Left ventricle myocardium superior (tissue), 1 donor: ENCODE measurements at regions not wholly inside any gene's neighbourhood (a gene's known extent, or its start where the extent isn't known, plus 50 kb on each side); places are given as distances from the start of the nearest gene placed in this dataset.
A peak's percentile ranks its signal among the peaks of the same experiment; 100 is the strongest.

Experiments
- ATAC-seq: fragments of 200-7000 bp; cut with Tn5 transposase; one replicate; pipeline ENCODE4 v1.9.1; 2020; ENCODE audit warnings: mild to moderate bottlenecking, moderate library complexity
- DNase-seq: peaks from one replicate; pipeline ENCODE4 v3.0.0-alpha.2; 2020
- intact Hi-C: fragments of 100-400 bp; cut with micrococcal nuclease; formaldehyde crosslinking; loops from one replicate; pipeline ENCODE4 v1.11.0; 2022
- donor health status: DM: no; HTN: yes; CAD: no; lungs with severe emphysema.

DNA sequence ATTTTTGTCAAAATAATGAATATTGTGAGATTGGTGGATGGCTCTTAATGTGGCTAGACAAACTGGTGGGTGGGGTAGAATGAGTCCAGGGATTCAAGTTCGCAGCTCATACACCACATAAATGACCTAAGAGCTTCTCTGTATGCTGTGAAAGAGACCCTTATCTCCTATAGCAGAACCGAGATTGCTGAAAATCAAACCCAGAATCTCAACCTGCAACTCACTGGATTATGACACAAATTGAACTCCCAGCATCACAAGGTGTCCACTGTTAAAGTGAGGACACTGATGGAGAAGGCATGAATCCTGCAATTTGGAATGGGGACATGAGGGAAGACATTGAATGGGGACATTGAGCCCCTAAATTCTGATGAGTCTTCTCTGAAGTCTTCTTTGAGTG, 51.3 kb upstream of the CNKSR3 start:
- DNase-seq = no peak
- ATAC-seq = no peak

DNA sequence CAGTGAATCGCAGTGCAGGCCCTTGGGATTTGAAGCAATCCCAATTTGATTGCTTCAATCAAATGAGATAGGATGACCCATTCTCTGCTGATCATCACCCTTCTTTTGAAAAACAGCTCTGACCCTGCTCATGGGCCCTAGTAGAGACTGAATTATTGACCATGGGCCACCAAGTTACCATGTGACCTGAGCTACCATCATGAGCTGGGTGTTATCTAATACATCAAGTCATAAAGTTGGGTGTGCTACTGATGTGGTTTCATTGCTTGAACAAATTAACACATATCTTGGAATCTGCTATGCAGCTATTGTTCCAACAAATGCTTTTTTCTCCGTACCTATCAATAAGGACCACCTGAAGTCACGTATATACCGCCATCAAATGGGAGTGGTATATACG, 54.8 kb upstream of the CNKSR3 start:
- no peak for ATAC-seq
- intact Hi-C loops = no loop called here

More for the DNA sequence above, 51.3 kb upstream of the CNKSR3 start:
- intact Hi-C loops = no loop called here

DNA sequence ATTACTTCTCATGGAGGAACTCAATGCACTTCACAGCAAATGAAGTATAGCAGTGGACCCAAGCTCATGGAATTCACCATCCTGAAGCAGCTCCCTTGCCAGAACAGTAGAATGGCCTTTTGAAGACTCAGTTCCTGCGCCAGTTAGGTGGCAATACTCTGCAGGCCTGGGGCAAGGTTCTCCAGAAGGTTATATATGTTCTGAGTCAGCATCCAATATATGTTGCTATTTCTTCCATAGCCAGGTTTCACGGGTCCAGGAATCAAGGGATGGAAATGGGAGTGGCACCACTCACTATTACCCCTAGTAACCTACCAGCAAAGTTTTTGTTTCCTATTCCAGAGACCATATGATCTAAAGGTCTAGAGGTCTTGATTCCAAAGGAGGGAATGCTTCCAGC, 56.4 kb upstream of the CNKSR3 start:
- no peak for ATAC-seq
- no peak for DNase-seq
- intact Hi-C loops = no loop called here

More for the DNA sequence above, 54.8 kb upstream of the CNKSR3 start:
- DNase-seq = no peak

DNA sequence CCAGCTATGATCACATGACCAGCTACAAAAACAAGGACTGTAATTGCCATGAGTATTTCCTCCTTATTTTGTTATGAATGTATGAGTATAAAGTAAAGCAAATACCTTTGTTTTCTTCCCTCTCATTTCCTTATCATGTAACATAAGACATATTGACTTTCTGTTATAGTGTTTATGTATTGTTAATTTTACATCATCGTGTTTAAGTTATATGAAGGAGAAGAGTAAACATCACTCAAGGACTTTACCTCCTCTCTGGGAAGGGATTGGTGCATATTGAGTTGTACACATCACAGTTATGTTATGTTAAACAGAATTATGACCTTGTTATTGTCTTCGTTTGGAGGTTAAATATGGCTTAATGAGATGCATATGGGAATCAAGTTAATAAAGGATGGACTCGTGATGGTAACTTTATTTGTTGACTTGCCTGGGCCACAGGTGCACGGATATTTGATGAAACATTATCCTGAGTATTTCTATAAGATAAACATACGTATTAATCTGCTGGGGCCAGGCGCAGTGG, 57.3 kb upstream of the CNKSR3 start:
- intact Hi-C loops = no loop called here
- ATAC-seq = no peak

DNA sequence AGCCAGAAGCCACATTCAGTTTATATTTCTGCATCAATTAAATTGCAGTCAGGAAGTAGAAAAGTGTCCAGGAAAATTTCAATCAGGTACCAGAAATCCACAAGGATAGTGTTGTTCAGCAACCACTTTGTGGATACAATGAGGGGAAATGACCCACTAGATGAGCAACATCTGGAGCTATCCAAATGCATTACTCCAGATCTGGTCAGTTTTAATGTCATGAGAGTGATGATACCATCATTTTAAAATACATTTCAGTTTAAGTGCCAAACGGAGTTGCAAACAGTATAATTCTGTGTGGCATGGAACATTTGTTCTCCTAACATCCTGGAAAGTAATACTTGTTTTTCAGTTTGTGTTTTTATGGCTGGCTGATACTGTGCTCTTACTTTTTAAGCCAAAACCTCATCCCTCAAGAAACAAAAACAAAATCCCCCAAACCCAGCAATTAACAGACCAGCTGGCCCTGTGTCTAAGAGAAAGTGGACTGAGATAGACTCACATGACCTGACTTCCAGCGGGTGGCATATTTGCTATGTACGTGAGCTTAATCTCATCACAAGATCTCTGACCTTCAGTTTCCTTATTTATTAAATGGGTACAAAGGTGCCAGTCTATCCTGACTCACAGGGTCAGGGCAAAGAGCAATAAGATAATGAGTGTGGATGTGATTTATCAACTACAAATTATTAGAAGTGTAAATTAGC, 58.8 kb upstream of the CNKSR3 start:
- no peak for ATAC-seq
- intact Hi-C loops = no loop called here

More for the DNA sequence above, 57.3 kb upstream of the CNKSR3 start:
- DNase-seq = no peak

DNA sequence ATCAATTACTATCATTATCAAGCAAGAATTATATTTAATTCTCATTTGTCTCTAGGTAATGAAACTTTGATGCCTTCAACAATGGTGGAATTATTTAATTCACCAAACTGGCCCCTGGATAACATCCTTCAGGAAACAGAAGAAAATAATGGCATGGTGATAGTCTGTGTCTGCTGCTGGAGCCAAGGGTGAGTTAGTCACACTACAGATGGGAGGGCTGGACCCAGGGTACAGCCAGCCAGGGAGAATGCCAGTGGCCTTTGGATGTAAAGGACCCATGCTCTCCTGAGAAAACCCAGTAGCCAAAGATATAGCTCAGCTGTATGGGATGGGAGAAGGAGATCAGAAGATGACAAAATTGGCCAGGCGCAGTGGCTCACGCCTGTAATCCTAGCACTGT, 60.0 kb upstream of the CNKSR3 start:
- ATAC-seq (no peak), DNase-seq (no peak)
- intact Hi-C loops = no loop called here

More for the DNA sequence above, 58.8 kb upstream of the CNKSR3 start:
- no peak for DNase-seq

DNA sequence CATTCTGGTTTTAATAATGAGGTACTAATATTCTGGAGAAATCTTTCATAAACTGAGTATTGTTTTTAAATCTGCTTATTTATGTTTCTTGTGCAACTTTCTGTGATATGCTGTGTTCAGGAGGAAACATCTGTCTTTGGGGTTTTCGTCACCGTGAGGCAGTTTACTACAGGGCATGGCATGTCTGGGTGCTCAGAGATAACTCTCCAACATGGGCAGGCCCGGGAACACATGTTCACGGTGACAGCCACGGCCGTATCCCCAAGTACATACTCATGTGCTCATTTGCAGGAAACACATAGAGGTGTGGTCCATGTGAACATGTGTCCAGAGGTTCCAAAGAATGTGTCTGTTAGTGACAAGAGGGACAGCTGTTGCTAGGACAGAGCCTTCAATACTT, 62.1 kb upstream of the CNKSR3 start:
- intact Hi-C loops = no loop called here
- ATAC-seq (no peak), DNase-seq (no peak)

DNA sequence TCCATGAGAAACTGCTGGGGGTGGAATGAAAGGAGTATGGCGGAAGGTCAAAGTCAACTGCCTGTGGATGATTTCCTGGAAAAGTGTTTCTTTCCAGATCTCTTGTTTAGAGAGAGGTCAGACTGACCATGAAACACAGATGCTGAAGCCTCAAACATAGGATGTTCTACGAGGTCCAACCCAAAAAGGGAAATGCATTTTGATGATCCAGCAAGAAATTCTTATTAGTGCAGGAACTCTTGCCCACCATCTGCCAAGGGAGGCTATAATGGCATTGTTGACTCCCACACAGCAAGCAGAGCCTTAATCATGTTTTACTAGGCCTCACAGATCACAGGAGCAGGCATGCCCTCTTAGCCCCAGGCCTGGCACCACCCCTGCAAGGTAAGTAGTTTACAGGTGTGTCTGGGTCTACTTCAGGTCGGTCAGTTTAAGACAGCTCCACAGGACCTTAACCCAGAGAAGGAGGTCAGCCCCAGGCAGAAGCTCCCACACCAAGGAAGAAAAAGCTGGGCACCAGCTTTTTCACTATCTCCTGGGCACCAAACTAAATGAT, 67.6 kb upstream of the CNKSR3 start:
- DNase-seq (no peak), ATAC-seq (no peak)
- intact Hi-C loops = no loop called here

DNA sequence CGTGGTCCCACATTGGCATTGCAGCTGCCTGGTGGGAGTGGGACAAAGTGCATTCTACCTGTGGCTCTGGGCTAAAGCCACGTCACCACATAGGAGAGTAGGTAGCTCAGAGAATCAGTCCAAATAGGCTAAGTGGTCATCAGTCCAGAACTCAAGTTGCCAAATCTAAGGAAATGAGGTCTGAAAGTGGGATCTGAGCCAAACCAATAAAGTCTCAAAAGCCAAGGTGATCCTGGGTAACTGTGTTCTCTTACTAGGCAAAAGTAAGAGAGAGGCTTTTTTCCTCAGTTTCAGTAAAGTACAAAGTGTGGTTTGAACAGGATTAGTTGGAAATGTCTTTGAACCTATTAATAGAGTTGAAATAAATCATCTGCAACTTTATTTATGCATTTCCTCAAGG, 68.6 kb upstream of the CNKSR3 start:
- intact Hi-C loops = no loop called here
- no peak for DNase-seq
- no peak for ATAC-seq

DNA sequence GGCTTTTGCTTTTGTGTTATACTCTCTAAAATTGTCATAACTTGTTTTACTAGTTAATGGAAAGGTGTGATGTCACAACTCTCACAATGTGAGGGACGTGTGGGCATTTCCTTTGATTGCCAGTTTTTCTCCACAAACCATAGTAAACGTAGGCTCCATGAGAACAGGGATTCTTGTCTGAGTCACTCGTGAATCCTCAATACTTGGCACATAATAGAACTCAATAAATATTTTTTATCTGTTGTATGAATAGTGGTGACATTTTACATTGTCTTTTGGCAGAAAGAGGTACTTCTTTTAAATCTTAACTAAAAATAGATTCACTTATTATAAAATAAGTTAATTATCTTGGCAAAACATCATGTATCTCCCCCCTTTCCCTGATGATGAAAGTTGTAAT, 69.0 kb upstream of the CNKSR3 start:
- no peak for DNase-seq
- intact Hi-C loops = no loop called here
- ATAC-seq = no peak

DNA sequence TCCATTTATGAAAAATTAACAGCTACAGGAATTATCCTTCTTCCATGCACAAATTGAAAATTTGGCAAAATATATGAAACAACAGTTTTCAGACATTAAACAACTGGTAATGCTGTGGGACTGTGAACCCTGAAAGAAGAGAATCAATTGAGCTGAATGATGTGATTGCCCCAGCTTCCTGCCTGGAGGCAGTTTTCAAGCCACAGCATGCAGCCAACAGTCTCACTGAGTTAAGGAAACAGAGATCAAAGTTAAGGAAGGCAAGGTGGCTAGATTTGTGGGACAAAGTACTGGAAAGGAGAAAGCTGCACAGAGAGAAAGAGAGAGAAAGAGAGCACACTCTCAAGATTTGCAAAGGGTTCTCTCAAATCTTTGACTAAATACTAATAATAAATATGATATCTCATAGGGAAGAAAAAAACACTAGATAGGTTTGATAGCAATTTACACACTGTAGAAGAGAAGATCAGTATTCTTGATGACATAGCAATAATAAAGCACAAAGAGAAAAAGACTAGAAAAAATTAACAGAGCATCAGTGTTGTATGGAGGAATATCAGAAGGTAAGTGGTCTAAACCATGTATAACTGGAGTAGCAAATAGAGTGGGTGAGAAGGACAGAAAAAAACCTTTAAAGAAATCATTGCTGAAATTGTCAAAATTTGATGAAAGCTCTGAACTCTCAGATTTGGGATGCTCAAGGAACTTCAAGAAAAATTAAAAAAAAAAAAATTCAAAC, 70.1 kb upstream of the CNKSR3 start:
- no peak for DNase-seq
- no peak for ATAC-seq
- intact Hi-C loops = no loop called here

DNA sequence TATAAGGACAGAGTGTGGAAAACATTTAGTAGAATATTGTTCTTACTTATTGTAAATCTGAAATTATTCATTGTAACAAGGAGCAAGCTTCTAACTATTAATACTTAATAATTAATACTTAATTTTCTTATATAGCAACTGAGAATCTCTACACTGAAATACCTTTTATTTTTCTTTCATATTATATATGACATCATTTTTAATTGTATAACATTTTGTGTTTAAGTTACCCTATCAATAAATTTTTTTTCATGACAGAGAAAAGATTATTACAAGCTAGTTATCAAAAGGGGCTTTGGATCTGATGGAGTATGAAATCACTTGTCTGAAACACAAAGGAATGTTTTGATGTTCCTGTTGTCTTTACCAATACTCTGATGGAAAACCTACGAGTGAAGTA, 72.2 kb upstream of the CNKSR3 start:
- ATAC-seq (no peak), DNase-seq (no peak)
- intact Hi-C loops = no loop called here

DNA sequence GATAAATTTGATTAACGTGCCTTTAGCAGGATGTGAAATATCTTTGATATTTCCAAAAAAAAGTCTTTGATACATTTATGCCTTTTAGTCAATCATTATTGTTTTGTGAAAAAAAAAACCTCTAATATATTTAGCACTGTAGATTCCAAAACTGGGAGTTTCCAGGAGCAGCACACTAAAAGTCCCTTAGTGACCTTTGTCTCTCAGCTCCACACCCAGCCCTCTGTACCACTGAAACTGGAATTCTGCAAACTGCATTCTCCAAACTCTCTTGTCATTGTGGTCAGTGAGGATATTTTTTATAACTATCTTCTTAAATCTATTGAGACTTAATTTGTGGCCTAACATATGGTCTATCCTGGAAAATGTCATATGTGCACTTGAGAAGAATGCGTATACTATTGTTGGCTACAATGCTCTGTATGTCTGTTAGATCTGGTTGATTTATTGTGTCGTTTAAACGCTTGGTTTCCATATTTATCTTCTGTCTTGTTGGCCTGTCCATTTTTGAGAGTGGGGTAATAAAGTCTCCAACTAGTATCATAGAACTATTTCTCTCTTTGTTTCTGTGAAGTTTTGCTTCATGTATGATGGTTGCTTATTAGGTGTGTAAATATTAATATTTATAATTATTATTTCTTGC, 73.2 kb upstream of the CNKSR3 start:
- DNase-seq (no peak), ATAC-seq (no peak)
- intact Hi-C loops = no loop called here

DNA sequence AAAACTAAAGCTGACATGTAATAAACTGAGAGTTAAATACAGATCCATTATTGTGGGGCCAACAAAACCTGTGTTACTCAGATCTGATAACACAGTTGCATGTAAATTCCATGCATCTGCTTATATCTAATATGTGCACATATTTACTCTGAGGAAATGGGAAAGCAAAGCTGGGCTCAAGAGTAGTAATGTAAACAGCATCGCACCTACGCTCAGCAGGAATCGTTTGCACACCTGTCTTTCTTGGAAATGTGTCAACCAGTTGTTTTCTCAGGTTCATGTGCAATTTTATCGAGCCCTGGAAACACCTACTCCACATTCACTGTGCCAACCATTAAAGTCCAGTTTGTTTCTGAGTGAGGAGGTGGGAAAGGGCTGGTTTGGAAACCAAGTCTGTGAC, 80.3 kb upstream of the CNKSR3 start:
- intact Hi-C loops = loop anchor here (10.0 kb wide), 1 partner anchor 76 kb away; the partner anchor contains the start of gene CNKSR3
- DNase-seq (no peak), ATAC-seq (no peak)

DNA sequence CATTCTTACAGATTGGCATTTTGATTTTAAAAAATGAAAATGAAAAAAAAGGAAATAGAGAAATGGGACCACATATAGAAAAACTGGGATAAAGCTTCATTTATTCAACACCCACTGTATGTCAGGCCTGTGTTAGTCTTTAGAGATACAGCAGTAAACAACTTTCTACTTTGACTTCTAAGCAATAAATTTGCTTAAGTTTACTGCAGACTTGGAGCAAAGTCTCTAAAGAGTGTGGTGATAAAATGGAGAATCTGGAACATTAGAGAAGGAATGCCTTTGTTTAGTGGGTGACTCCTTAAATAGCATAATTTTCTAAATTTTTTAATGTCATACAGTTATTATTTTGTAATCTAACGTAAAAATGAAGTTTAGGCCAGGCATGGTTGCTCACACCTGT, 80.7 kb upstream of the CNKSR3 start:
- no peak for ATAC-seq
- DNase-seq = no peak
- intact Hi-C loops = loop anchor here (10.0 kb wide), 1 partner anchor 76 kb away; the partner anchor contains the start of gene CNKSR3

DNA sequence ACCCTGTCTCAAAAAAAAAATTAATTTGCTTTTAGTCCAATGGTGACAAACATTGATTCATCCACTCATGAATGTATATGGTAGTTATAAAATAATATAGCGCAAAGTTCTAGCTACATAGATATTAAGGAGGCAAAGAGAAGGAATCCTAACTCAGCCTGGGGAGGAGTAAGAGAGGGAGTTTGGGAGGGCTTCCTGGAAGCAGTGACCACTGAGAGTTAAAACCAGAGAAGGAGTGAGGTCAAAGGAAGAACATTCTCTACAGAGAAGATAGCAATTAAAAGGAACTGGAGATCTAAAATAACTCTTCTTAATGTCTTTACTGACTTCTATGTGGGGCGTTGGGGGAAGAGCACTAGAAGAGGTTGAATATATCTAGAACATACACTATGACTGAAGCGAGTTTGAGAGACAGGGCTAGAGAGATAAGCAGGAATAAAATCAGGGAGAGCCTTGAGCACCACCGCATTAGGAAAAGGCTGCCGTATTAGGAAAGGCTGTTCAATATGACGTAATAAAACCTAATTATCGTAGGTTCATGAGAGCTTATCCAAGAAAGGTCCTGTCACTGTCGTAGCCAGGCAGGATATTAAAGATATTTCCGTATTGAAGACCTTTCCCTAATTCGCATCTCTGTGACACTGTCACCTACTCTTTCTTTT, 81.8 kb upstream of the CNKSR3 start:
- intact Hi-C loops = loop anchor here (10.0 kb wide), 1 partner anchor 78 kb away; the partner anchor contains the start of gene CNKSR3

DNA sequence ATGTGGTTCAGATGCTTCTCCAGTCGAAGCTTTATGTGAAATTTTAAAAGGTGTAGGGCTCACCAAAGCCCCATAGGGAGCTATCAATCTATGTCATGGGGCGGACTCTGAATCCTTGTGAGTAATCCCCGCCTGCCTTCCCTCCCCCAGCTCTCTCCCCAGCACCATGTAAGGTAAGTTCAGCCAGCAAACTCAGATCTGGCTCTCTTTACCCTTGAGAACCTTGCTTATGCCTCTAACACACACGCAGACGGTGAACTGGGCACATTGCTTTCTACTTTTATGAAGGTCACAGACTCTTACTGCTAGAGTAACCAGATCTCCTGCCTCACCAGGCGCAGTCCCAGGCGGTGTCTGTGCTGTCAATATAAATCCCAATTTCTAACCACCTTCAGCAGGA, 82.6 kb upstream of the CNKSR3 start:
- DNase-seq = peak; percentile 57
- peak; percentile 89 for ATAC-seq
- intact Hi-C loops = loop anchor here (10.0 kb wide), 1 partner anchor 78 kb away; the partner anchor contains the start of gene CNKSR3

More for the DNA sequence above, 81.8 kb upstream of the CNKSR3 start:
- DNase-seq (no peak), ATAC-seq (peak; percentile 26)

DNA sequence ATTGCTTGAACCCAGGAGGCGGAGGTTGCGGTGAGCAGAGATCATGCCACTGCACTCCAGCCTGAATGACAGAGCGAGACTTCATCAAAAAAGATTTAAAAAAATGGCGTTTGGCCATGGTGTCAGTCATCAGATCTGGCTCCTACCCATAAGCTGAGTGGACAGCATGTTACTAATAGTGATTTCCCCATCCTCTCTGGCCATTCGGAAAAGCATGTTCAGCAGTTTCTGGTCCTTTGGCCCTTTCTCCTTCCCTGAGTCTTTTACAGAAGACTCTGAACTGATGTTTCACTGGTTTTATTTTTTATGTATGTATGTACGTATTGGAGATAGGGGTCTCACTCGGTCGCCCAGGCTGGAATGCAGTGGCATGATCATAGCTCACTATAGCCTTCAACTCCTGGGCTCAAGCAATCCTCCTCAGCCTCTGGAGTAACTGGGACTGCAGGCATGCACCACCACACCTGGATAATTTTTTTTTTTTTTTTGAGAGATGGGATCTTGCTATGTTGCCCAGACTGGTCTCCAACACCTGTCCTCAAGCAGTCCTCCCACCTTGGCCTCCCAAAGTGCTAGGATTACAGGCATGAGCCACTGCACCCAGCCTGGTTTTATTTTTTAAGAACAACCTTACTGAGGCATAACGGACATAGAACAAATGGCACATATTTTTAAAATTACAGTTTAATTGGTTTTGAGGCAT, 84.2 kb upstream of the CNKSR3 start:
- ATAC-seq = no peak
- no peak for DNase-seq
- intact Hi-C loops = loop anchor here (10.0 kb wide), 1 partner anchor 80 kb away; the partner anchor contains the start of gene CNKSR3
